ENCODE measurements at regions not wholly inside any gene's neighbourhood (a gene's known extent, or its start where the extent isn't known, plus 50 kb on each side); places are given as distances from the start of the nearest gene placed in this dataset.

DNA sequence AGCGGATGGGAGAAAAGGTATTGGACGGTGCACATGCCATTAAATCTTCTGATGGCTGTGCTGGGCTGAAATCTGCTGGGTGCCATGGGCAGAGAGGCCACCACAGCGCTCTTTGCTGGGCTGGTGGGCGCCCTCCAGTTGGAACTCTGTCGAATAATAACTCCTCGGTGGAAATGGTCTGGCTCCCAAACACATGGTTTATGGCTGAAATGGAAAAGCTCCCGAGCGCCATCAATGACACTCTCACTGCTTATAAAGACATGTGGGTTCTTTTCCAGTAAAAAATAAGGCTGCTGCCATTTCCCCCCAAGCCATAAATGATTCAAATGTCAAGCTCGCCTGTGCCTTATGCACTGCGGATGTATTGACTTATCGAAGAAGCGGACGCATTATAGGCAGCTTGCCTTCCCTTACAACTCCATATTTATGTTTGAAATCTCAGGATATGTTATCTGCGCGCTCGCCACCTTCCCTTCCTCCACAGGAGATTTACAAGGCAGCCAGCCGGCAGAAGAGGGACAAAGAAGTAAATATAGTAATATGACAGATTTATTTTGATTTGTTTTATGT, 239.0 kb upstream of the MKI67 start:
- DNase-seq (ENCODE audit: insufficient read length, low spot score) (no peak), FAIRE-seq (no peak)

DNA sequence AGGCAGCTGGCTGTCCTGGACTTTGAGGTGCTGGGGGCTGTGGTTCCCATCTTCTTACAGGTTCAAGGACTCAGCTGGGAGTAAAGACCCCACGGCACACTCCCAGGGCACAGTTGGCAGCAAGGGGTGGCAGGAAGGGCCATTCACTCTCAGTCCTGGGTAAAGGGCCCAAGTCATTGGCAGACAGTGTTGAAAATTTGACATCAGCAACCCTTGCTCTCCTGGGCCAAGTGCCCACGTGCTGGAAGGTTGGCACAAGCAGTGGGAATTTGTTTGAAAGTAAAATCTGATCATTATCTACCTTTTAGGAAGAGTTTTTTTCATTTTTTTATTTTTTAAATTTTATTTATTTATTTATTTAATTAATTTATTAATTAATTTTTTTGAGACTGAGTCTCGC, 241.6 kb upstream of the MKI67 start:
- FAIRE-seq (no peak), DNase-seq (ENCODE audit: insufficient read length, low spot score) (no peak)

DNA sequence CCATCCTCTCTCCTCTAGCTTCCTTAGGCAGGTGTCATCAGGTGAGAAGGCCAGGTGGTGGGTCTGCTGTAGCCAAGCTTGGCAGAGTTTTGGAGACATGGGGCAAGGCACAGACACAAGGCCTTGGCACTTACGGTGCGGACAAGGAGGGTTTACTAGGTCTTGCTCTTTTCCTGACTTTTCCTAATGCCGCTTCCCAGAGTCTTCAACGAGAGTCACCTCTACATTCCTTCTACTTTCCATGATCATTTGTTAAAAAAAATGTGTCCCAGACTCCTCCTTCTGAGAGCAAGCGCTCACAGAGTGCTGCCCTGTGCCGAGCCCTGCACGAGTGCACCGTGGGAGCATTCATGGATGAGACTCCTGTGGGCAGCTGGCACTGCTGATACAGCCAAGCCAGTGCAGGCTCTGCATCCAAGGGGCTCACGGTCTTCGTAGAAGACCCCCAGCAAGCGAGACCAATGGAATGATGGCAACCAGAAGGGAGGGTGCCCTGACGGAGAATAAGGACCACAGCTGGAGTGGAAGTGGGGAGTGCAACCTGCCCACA, 243.0 kb upstream of the MKI67 start:
- no peak for FAIRE-seq
- DNase-seq (ENCODE audit: insufficient read length, low spot score): no peak

DNA sequence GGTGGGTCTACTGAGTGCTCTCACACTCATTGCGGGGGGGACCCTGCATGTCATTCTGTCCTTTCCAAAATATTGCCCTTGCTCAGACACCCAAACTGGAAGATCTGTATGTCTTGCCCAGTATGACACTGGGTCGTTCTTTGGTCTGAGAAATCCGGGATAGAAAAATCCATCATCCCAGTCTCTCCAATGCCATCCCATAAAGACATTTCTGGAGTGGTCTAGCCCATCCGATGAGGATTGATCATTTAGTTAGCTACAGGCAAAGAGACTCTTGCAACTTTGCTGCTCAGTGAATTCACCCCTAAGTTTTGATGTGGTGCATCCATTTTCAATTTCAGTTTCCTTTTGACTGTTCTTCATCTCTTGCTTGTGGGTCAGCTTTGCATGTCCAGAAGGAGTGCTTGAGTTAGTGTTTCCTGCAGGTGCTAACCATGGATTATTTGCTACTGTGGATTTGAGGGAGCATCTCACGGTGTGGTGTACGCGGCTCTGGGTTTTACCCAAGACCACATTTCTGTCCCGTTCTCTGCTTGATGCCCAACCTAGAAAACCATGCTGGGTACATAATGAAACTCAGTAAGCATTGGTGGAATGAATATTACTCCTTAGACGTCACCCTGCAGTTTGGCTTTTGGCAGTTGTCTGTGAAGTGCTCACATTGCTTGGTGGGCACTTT, 247.0 kb upstream of the MKI67 start:
- DNase-seq (ENCODE audit: insufficient read length, low spot score): no peak

DNA sequence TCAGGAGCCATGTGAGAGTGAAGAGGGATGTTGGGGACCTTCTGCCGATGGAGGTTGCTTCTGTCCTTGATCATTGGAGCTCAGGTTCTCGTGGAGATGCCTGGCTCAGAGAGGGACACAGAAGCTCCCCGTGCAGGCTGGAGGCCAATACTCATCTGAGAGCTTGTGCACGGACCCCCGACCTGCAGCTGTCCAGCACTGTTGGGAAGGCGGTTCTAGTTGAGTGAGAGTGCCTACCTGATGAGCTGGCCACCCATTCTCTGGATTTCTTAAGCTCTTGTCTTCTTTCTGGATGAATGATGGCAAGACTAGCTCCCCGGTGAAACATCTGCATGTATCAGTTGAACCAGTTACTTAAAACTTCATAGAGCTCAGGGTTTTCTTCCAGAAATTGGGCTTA, 247.6 kb upstream of the MKI67 start:
- DNase-seq (ENCODE audit: insufficient read length, low spot score): no peak

More for the DNA sequence above, 247.0 kb upstream of the MKI67 start:
- FAIRE-seq: no peak

DNA sequence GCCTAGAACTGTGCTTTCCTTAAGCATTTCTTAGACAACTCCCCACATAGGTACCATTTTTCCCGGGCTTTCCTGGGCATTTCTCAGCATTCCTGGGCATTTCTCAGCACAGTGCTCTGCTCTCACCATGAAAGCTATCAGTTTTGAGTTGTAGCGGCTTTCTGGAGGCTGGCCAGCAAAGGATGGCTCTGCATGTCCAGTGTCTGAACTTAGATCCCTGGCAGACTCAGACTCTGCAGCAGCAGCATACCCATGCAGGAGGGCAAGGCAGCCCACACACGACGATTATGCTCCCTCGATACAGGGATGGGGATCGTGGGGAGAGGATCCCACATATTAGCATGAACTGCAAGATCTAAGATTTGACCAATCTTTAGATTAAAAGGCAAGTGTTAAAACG, 248.9 kb upstream of the MKI67 start:
- DNase-seq (ENCODE audit: insufficient read length, low spot score) (no peak), FAIRE-seq (no peak)

More for the DNA sequence above, 247.6 kb upstream of the MKI67 start:
- no peak for FAIRE-seq

DNA sequence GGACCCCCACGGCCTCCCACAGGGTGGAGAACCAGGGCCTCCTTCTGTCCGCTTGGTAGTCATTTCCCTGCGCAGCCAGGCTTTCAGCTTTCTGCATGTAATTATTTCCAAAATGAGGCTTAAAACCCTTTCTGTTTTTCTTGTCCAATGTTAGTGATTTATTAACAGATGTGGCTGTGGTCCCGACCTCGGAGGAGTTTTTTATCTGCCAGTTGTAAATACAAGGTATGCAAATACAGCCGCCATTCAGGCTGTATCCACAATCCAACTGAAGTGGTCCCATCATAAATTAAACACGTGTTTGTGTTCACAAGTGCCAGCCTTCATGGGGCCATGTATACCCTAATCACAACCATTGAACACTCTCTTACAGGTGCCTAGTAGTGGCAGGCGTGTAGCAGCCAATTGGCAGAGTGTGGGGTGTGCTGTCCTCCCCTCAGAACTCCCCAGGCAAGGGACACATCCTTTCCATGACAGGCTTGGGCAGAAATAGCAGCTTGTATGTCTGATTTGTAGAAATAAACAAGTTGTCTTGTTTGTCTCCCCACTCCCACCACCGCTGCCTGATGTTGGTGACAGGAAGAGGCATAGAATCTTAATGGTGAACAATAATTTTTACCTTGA, 251.3 kb upstream of the MKI67 start:
- DNase-seq (ENCODE audit: insufficient read length, low spot score): no peak
- FAIRE-seq: no peak

DNA sequence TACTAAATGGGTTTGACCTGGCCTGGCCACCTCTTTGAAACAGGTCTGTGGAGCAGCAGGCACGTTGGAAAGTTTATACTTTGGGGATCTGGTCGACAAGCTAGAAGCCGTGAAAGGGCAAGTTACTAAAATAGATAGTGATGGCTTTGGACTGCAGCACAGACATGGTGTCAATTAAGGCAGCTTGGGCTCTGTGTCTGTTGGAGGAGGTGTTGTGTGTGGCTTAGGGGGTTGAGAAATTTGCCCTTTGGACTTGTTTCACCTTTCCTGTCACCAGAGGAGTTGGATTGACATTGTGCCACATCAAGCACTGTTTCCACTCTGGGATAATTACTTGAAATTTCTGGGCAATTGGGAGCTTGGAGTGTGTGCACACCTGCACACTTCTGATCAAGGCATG, 251.8 kb upstream of the MKI67 start:
- FAIRE-seq (no peak), DNase-seq (ENCODE audit: insufficient read length, low spot score) (no peak)

DNA sequence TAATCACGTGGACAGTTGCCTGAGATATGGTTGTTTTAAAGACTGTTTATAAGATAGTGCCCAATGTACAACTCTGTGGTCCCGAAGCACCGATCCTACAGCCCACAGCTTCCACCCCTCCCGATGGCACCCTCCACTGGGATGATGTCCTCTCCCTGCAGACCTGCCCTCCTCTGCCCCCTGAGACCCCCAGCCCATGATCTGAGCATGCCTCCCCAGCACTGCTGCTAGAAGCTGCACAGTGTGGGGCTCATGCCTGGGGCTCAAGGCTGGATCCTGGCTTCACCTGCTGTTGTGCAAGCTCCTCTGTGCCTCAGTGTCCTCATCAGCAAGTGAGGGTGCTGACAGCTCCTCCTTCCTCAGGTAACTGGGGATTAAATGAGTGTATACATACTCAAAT, 254.7 kb upstream of the MKI67 start:
- FAIRE-seq: no peak

DNA sequence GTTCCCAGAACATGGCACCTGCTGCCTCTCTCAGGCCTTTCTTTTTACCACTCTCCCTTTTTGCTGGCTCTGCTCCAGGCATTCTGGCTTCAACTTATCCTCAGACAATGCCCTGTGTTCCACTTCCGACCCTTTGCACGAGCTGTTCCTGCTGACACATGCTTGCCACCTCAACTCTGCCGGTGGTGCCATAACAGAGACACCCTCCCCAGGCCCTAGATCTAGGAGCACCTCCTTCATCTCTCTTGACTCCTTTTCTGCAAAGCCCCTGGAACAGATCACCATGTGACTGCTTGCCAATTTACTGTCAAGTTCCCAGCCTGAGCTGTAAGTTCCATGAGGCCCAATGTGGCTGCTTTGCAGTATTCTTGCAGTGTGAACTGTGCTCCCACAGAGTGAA, 256.0 kb upstream of the MKI67 start:
- FAIRE-seq: no peak
- DNase-seq (ENCODE audit: insufficient read length, low spot score): no peak

More for the DNA sequence above, 254.7 kb upstream of the MKI67 start:
- no peak for DNase-seq (ENCODE audit: insufficient read length, low spot score)

DNA sequence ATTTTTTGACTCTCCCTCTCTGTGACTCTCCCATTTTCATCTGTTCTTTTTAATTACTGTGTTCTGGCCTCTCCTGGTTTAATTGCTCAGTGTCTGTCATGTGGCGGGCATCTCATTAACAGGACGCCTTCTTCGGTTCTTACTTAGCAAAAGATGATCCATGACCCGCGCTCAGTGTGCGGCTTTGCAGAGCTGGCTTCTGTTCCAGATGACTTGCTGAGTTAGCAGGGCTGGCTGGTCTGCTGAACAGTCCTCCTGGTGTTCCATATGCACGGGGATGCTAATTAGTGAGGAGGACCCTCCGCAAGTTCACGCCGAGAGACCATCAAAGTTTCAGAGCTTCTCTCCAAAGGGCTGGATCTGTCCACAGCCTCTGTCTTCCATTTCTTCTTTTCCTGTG, 258.6 kb upstream of the MKI67 start:
- FAIRE-seq (no peak), DNase-seq (ENCODE audit: insufficient read length, low spot score) (no peak)

DNA sequence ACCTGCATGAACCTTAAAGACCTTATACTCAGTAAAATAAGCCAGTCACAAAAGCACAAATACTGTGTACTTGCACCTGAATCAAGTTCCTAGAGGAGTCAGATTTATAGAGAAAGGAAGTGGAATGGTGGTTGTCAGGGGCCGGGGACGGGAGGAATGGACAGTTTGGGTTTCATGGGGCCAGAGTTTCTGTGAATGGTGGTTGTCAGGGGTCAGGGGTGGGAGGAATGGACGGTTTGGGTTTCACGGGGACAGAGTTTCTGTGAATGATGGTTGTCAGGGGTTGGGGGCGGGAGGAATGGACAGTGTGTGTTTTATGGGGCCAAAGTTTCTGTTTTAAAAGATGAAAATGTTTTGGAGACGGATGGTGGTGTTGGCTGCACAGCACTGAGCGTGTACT, 260.0 kb upstream of the MKI67 start:
- FAIRE-seq: no peak

DNA sequence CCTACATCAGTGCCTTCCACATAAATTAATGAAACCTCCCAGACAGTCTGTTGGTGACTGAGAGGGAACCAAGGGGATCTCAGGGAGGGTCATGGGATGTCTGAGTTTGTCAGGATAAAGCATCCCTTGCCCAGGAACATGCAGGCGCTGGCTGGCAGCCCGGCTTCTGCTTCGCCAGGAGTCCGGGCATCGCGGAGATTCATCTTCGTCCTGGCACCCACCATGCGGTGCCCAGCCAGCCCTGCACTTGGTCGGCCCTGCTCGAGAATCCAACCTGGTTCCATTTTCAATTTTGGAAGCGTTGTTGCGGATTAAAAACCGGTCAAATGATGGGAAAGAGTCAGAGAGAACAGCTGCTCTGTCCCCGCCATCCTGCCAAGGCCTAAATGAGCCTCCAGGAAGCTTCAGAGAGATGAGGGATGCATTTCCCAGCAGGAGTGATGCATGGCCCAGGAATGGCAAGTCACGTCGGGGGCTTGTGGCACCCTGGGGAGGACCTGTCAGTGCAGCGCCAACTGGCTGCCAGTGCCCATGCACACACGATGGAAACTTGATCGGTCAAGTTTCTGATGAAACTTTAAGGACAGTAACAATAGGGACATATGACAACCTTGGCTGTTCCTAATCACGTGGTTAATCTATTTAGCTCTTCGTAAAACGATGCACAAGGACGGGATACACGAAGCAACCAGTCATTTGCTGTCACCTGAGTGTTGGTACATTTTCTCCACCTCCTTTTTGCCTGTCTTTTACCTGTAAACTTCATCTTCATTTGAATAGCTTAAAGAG, 260.8 kb upstream of the MKI67 start:
- no peak for DNase-seq (ENCODE audit: insufficient read length, low spot score)
- FAIRE-seq: no peak

More for the DNA sequence above, 260.0 kb upstream of the MKI67 start:
- no peak for DNase-seq (ENCODE audit: insufficient read length, low spot score)

DNA sequence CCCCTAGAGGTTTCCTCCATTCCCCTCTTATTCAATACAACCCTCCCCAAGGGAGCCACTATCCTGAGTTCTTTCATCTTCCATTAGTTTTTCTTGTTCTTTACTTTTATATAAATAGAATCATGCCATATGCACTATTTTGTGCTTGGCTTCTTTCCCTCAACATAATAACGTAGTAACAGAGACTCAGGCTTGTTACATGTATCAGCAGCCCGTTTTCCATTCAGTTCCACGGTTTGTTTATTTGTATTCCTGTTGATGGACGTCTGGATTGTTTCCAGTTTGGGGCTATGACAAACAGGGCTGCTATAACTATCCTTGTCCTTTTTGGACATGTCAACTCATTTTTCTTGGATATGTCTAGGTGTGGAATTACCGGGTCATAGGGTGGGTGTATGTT, 264.4 kb upstream of the MKI67 start:
- DNase-seq (ENCODE audit: insufficient read length, low spot score) (no peak), FAIRE-seq (no peak)

DNA sequence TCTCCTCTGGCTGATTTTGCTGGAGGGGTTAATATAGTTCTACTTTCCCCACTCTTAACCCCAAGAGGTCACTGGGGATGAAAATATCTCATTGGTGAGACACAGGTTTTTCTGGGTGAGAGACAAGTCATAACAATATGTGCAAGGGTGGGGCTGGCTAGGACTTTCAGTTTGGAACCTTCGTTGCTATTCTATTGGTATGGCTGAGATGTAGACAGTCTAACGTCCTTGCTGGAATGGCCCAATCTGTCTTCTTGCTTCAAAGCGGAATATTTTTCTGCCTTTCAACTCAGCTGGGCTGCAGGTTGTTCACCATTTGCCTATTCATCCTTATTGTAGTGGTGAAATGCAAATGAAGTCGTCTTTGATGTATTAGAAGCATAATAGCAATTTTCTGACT, 267.3 kb upstream of the MKI67 start:
- DNase-seq (ENCODE audit: insufficient read length, low spot score) (no peak), FAIRE-seq (no peak)

DNA sequence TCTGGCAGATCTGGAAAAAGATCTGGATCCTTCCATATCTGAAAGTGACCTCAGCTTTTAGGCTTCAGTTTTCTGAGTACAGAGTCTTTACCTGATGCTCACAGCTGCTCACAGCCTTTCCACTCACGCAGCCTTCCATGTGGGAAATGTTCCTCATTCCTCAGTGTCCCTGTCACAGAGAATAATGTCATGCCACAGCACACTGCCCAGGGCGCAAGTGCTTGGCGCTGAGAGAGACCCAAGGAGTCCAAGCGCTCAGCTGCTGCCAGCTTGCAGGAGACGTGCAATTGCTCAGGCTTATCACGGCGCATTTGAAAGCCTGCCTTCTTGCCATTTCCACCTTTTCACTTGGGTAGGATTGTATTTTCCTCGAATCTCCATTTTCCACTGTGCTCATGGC, 271.9 kb upstream of the MKI67 start:
- DNase-seq (ENCODE audit: insufficient read length, low spot score): no peak
- FAIRE-seq: no peak

DNA sequence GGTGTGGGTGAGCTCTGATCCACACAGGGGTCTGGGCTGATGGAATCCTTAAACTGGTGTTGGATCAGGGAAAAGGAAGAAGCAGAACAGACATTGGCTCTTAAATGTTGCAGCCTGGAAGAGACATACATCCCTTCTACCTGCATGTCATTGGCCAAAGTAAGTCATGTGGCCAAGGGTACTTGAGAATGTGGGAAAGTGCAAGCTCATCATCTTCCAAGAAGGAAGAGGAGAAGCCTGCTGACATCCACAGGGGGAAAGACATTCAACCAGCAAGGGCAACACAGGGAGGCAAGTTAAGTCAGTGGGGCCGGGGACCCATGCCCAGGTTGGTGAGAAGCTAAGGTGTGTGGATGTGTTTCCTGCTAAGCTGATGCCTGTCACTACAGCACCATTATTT, 272.8 kb upstream of the MKI67 start:
- FAIRE-seq: no peak
- no peak for DNase-seq (ENCODE audit: insufficient read length, low spot score)

DNA sequence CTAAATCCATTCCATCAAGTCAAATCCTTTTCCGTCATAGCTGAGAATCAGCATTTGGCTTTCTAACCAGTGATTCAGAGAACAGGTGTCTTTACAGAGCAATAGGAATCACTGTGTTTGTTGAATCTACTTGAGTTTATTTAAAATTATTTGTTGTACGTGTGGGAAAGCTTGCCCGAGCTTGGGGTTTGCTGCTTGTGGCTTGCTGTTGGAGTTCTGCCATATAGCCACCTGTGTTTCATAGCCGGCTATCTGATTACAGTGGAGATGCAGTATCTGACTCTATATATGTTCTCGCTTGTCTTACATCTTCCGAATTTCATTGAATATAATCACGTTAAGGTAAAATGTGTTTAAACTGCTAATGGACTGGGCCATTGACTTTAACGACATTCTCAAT, 274.3 kb upstream of the MKI67 start:
- DNase-seq (ENCODE audit: insufficient read length, low spot score): no peak

DNA sequence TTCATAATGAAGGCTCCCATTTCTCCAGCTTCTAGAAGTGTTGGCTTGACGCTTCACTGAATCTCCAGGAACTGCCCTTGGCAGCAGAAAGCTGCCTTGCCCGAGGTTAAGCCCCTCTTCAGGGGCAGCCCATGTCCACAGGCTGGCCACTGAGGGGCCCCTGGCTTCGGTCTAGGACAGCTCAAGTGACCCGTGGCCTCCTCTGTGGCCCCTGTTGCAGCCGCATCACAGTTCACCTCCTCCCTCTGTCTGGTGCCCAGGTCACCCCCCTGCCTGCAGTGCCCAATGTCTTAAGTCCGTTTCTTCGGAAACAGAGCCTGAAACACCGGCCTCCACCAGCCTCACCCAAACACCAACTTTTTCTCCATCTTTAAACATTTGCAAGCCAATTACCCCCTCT, 279.2 kb upstream of the MKI67 start:
- DNase-seq (ENCODE audit: insufficient read length, low spot score) (no peak), FAIRE-seq (no peak)

More for the DNA sequence above, 274.3 kb upstream of the MKI67 start:
- no peak for FAIRE-seq

DNA sequence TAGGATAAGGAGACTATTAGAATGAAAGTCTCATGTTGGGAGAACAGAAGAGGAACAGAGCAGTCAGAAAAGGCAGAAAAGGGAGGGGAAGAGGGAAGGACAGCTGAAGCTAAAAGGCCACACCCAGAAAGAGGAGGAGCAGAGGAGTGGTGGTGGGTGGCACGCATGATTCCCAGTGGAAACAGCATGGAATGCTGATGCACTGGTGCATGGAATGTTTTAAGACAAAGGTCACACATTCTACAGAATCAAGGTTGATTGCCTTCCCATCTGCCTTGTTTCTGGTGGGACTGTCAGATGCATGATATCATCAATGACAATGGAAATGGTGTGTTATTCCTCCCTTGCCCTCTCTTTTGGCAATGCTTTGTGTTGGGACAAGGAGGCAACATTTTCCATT, 285.4 kb upstream of the MKI67 start:
- FAIRE-seq: no peak
- no peak for DNase-seq (ENCODE audit: insufficient read length, low spot score)

DNA sequence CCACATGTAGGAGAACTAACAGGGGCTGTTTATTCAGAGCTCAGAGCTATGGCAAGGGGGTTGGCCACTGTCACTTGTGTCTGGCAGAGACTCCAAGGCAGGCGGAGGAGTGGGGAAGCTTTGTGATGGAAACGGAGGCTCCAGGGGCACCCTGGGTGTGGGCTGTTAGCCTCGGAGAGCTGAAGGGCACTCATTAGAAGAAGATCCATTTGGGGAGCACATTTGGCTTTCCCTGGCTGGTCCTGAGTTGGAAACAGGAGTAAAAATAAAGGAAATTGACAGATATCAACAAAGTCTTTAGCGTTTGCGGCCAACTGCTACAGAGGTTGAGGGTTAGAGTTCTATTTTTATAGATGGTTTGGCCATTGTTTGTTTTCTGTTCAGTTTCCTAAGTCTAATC, 288.3 kb upstream of the MKI67 start:
- DNase-seq (ENCODE audit: insufficient read length, low spot score) (no peak), FAIRE-seq (no peak)
